Endothelial cell of umbilical vein (primary cell): ENCODE measurements at regions not wholly inside any gene's neighbourhood (a gene's known extent, or its start where the extent isn't known, plus 50 kb on each side); places are given as distances from the start of the nearest gene placed in this dataset.

Experiments used
- BruUV-seq: library from RNA; stranded (reverse); fragments of 400-500 nt; replicated peaks from 2 replicates; lab custom pipeline; 2021; lab: Mats Ljungman, UMichigan
- CTCF ChIA-PET: fragments of 300-600, 350-600 bp; sonication (Branson Sonifier 250); formaldehyde crosslinking; loops from one replicate; lab custom pipeline; 2021; ENCODE audit warnings: antibody characterized with exemption, inconsistent platforms; lab: Charles Lee
- POLR2A ChIA-PET: fragments of 300-600, 350-600 bp; sonication (Branson Sonifier 250); formaldehyde crosslinking; loops from one replicate; lab custom pipeline; 2021; ENCODE audit warnings: antibody characterized with exemption, inconsistent platforms; lab: Charles Lee
- DNase-seq: peaks from one replicate; pipeline ENCODE4 v3.0.0-alpha.2; 2011; ENCODE audit warnings: low read depth, low spot score
- FAIRE-seq: peaks from 2 replicates; lab custom pipeline; 2011; peaks lifted over from hg19 to GRCh38; lab: Jason Lieb, UNC
- H2AFZ ChIP-seq: 2 replicates; pipeline ENCODE4 v1.6.0; 2012; ENCODE audit warnings: low read depth, low read length, control low read depth, inconsistent platforms
- H3K27ac ChIP-seq: 2 replicates; pipeline ENCODE4 v1.5.1; 2011; ENCODE audit warnings: low read depth, mild to moderate bottlenecking, control low read depth, low read length, moderate library complexity; ENCODE audit not compliant: insufficient read depth
- H3K27me3 ChIP-seq, 2 experiments: 2 replicates each; pipeline versions ENCODE4 v1.6.0 to v1.6.1; 2011; ENCODE audit warnings: low read length in 2 of 2, mixed read lengths in 1 of 2; ENCODE audit not compliant: control insufficient read depth in 2 of 2, insufficient read depth in 2 of 2
- H3K36me3 ChIP-seq, 2 experiments: 2 replicates in 1 of 2; 3 replicates in 1 of 2; pipeline ENCODE4 v1.5.1; 2011; ENCODE audit warnings: low read length in 2 of 2, mild to moderate bottlenecking in 1 of 2, moderate library complexity in 1 of 2; ENCODE audit not compliant: control insufficient read depth in 2 of 2, insufficient read depth in 2 of 2; ENCODE audit errors: extremely low read depth in 1 of 2
- H3K4me1 ChIP-seq: 3 replicates; pipeline ENCODE4 v1.5.1; 2011; ENCODE audit warnings: mild to moderate bottlenecking, low read length; ENCODE audit not compliant: control insufficient read depth, insufficient read depth; ENCODE audit errors: extremely low read depth
- H3K4me2 ChIP-seq: 2 replicates; pipeline ENCODE4 v1.6.1; 2011; ENCODE audit warnings: low read length, control low read depth, mixed read lengths; ENCODE audit not compliant: insufficient read depth
- H3K4me3 ChIP-seq, 3 experiments: fragments of 200-600 bp in 1 of 3; sonication (generic), shearing (Covaris generic) in 1 of 3; replicated peaks in 1 of 3; 2 replicates each; pipeline ENCODE4 v1.5.1; 2011 to 2016; ENCODE audit warnings: control low read depth in 3 of 3, low read length in 3 of 3, mild to moderate bottlenecking in 2 of 3, inconsistent platforms in 1 of 3, low read depth in 1 of 3, moderate library complexity in 1 of 3; ENCODE audit not compliant: insufficient read depth in 1 of 3
- H3K79me2 ChIP-seq: 2 replicates; pipeline ENCODE4 v1.6.0; 2012; ENCODE audit warnings: low read length, inconsistent platforms; ENCODE audit not compliant: control insufficient read depth, insufficient read depth
- H3K9ac ChIP-seq: replicated peaks from 2 replicates; pipeline ENCODE3; 2011; ENCODE audit warnings: low read length, control low read depth; ENCODE audit not compliant: insufficient read depth; ENCODE audit errors: extremely low read depth
- H3K9me1 ChIP-seq: replicated peaks from 3 replicates; pipeline ENCODE4 v1.6.0; 2011; ENCODE audit warnings: mild to moderate bottlenecking, low read length; ENCODE audit not compliant: control insufficient read depth, insufficient read depth; ENCODE audit errors: extremely low read depth
- H3K9me3 ChIP-seq: replicated peaks from 2 replicates; pipeline ENCODE4 v1.5.1; 2012; ENCODE audit warnings: low read length, inconsistent platforms; ENCODE audit not compliant: control insufficient read depth, insufficient read depth
- H4K20me1 ChIP-seq: replicated peaks from 2 replicates; pipeline ENCODE3; 2011; ENCODE audit warnings: mild to moderate bottlenecking, low read length; ENCODE audit not compliant: control insufficient read depth, insufficient read depth; ENCODE audit errors: extremely low read depth
- CTCF ChIP-seq, 2 donors: IDR thresholded peaks; 1 replicate in 1 of 2; 2 replicates in 1 of 2; pipeline ENCODE4 v1.5.1; 2011; ENCODE audit warnings: low read length in 2 of 2, mild to moderate bottlenecking in 2 of 2, moderate library complexity in 2 of 2, control low read depth in 1 of 2, inconsistent platforms in 1 of 2, low read depth in 1 of 2; ENCODE audit not compliant: insufficient read depth in 1 of 2; ENCODE audit errors: extremely low read depth in 1 of 2
- EZH2 ChIP-seq: IDR thresholded peaks from 2 replicates; pipeline ENCODE4 v1.6.1; 2012; ENCODE audit warnings: borderline replicate concordance, low read depth, mild to moderate bottlenecking, moderate library complexity, low read length, inconsistent platforms; ENCODE audit not compliant: severe bottlenecking
- FOS ChIP-seq: IDR thresholded peaks from 2 replicates; pipeline ENCODE4 v1.6.1; 2011; ENCODE audit warnings: mild to moderate bottlenecking, low read length, moderate library complexity, borderline replicate concordance; ENCODE audit not compliant: insufficient read depth
- GATA2 ChIP-seq: IDR thresholded peaks from 2 replicates; pipeline ENCODE4 v1.7.0; 2011; ENCODE audit warnings: low read depth, mild to moderate bottlenecking, moderate library complexity, mixed read lengths, low read length; ENCODE audit not compliant: insufficient read length, insufficient read depth
- JUN ChIP-seq: IDR thresholded peaks from 2 replicates; pipeline ENCODE4 v1.6.1; 2011; ENCODE audit warnings: borderline replicate concordance, low read depth; ENCODE audit not compliant: insufficient read length, insufficient read depth
- MYC ChIP-seq: IDR thresholded peaks from one replicate; pipeline ENCODE4 v1.6.1; 2011; ENCODE audit warnings: mild to moderate bottlenecking, low read depth, low read length
- POLR2A ChIP-seq: IDR thresholded peaks from 2 replicates; pipeline ENCODE4 v1.6.1; 2012; ENCODE audit warnings: low read depth, mild to moderate bottlenecking, control low read depth, low read length
- POLR2AphosphoS5 ChIP-seq: IDR thresholded peaks from 2 replicates; pipeline ENCODE4 v1.6.1; 2012; ENCODE audit warnings: low read depth, mild to moderate bottlenecking, control low read depth, low read length, moderate library complexity; ENCODE audit not compliant: insufficient read depth
- dilution Hi-C: fragments of 300-500 bp; cut with MboI; formaldehyde crosslinking; loops from one replicate; pipeline ENCODE4 v1.15.0; 2019; ENCODE audit warnings: low sequenced_read_pairs; ENCODE audit not compliant: extremely low pct_ligation_motif_present
- intact Hi-C: fragments of 100-400 bp; cut with micrococcal nuclease; formaldehyde crosslinking; loops from one replicate; pipeline ENCODE4 v1.10.0; 2022
- TF ChIP-seq, protein P1 (sequence below): IDR thresholded peaks from 2 replicates; pipeline ENCODE4 v1.6.1; 2011; ENCODE audit not compliant: insufficient read depth, insufficient read length

GRCh38 chr12:111088409-111088808 lies 168.0 kb upstream of the MYL2 start:
- Histone ChIP-seq H3K4me3 (no peak overlapping the region), H3K9me1 (no peaks in the 10 kb centered on the region), H2AFZ (no peak overlapping the region), H3K27ac (no peak overlapping the region), H4K20me1 (no peaks in the 10 kb centered on the region), H3K9me3 (no peaks in the 10 kb centered on the region), H3K27me3 (no peaks in the 10 kb centered on the region), H3K79me2 (no peaks in the 10 kb centered on the region), H3K9ac (no peak overlapping the region), H3K4me2 (no peak overlapping the region), H3K36me3 (no peaks in the 10 kb centered on the region), H3K4me1 (no peaks in the 10 kb centered on the region)
- TF ChIP-seq, protein P1, sequence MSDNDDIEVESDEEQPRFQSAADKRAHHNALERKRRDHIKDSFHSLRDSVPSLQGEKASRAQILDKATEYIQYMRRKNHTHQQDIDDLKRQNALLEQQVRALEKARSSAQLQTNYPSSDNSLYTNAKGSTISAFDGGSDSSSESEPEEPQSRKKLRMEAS = no peak
- TF ChIP-seq POLR2AphosphoS5 (no peak), JUN (no peak), EZH2 (no peak), CTCF (IDR thresholded peaks at IDR 0.05; ENCODE audit: extremely low read depth in 1 of 2, insufficient read depth in 1 of 2, low read depth in 1 of 2, low read length in 2 of 2) (no peak), GATA2 (no peak), MYC (no peak), FOS (no peak), POLR2A (no peak)
- ChIA-PET POLR2A (no interaction called here), CTCF (no interaction called here)
- FAIRE-seq (no peak), DNase-seq (no peak)
- BruUV-seq = no TSS peak
- intact Hi-C loops (no loop called here), dilution Hi-C loops (no loop called here)
